GM12878 (cell line): ENCODE measurements at regions not wholly inside any gene's neighbourhood (a gene's known extent, or its start where the extent isn't known, plus 50 kb on each side); places are given as distances from the start of the nearest gene placed in this dataset.

Experiments used
- ATAC-seq: fragments of 200-7000 bp; cut with Tn5 transposase; 3 replicates; pipeline ENCODE4 v1.9.1; 2020; ENCODE audit warnings: mild to moderate bottlenecking, moderate library complexity
- BruUV-seq: library from RNA; stranded (reverse); fragments of 400-500 nt; replicated peaks from 2 replicates; lab custom pipeline; 2021; lab: Mats Ljungman, UMichigan
- CTCF ChIA-PET: fragments of 300-600 bp; sonication (Branson Sonifier 250); formaldehyde crosslinking; extraction: SDS; loops from one replicate; lab custom pipeline; 2021; ENCODE audit warnings: inconsistent platforms; lab: Yijun Ruan, JAX
- POLR2A ChIA-PET: fragments of 350-600 bp; formaldehyde crosslinking; extraction: SDS; loops from one replicate; lab custom pipeline; 2021; ENCODE audit warnings: inconsistent platforms; lab: Charles Lee
- RAD21 ChIA-PET: fragments of 300-600 bp; sonication (Branson Sonifier 250); formaldehyde crosslinking; loops from one replicate; lab custom pipeline; 2023; ENCODE audit warnings: antibody characterized with exemption; ENCODE audit not compliant: unreplicated experiment; lab: Charles Lee
- SMC1A ChIA-PET: fragments of 300-600 bp; sonication (Branson Sonifier 250); formaldehyde crosslinking; loops from one replicate; lab custom pipeline; 2023; ENCODE audit not compliant: unreplicated experiment, uncharacterized antibody; lab: Charles Lee
- DNase-seq: peaks from one replicate; pipeline ENCODE4 v3.0.0-alpha.2; 2011; ENCODE audit warnings: low read depth, low spot score
- FAIRE-seq: peaks from 3 replicates; lab custom pipeline; 2011; peaks lifted over from hg19 to GRCh38; lab: Jason Lieb, UNC
- H2AFZ ChIP-seq: 2 replicates; pipeline ENCODE4 v1.6.0; 2011; ENCODE audit warnings: low read depth, low read length, control low read depth; ENCODE audit not compliant: control insufficient read depth
- H3K27ac ChIP-seq: 2 replicates; pipeline ENCODE4 v1.5.1; 2011; ENCODE audit warnings: control low read depth; ENCODE audit not compliant: control insufficient read depth, insufficient read depth
- H3K27me3 ChIP-seq, 2 experiments: replicated peaks in 1 of 2; 2 replicates each; pipeline versions ENCODE4 v1.6.0 to v1.6.1; 2011; ENCODE audit warnings: low read length in 1 of 2; ENCODE audit not compliant: control insufficient read depth in 2 of 2, insufficient read depth in 2 of 2
- H3K36me3 ChIP-seq, 2 experiments: 2 replicates each; pipeline ENCODE4 v1.5.1; 2011; ENCODE audit warnings: low read length in 1 of 2; ENCODE audit not compliant: control insufficient read depth in 2 of 2, insufficient read depth in 2 of 2
- H3K4me1 ChIP-seq: 2 replicates; pipeline ENCODE4 v1.6.1; 2011; ENCODE audit warnings: mild to moderate bottlenecking, low read length, moderate library complexity, mixed read lengths; ENCODE audit not compliant: control insufficient read depth, insufficient read depth
- H3K4me2 ChIP-seq: 2 replicates; pipeline ENCODE4 v1.6.0; 2011; ENCODE audit warnings: control low read depth; ENCODE audit not compliant: control insufficient read depth, insufficient read depth
- H3K4me3 ChIP-seq: fragments of 200-600 bp; sonication (generic); 2 replicates; pipeline ENCODE4 v1.5.1; 2016
- H3K79me2 ChIP-seq: 2 replicates; pipeline ENCODE4 v1.6.0; 2011; ENCODE audit warnings: low read length; ENCODE audit not compliant: control insufficient read depth, insufficient read depth
- H3K9ac ChIP-seq: 2 replicates; pipeline ENCODE4 v1.8.0; 2011; ENCODE audit warnings: low read length, control low read depth, mixed read lengths; ENCODE audit not compliant: control insufficient read depth, insufficient read depth
- H3K9me3 ChIP-seq: replicated peaks from 3 replicates; pipeline ENCODE4 v1.5.1; 2011; ENCODE audit warnings: mild to moderate bottlenecking, low read length; ENCODE audit not compliant: control insufficient read depth, insufficient read depth
- H4K20me1 ChIP-seq: 2 replicates; pipeline ENCODE4 v1.6.0; 2011; ENCODE audit not compliant: control insufficient read depth, insufficient read depth
- ATF2 ChIP-seq: IDR thresholded peaks from 2 replicates; pipeline ENCODE4 v1.6.1; 2012; ENCODE audit warnings: low read length, inconsistent platforms
- BCLAF1 ChIP-seq: fragments of 450-650 bp; IDR thresholded peaks from 2 replicates; pipeline ENCODE4 v1.6.1; 2017; ENCODE audit warnings: antibody characterized with exemption, mild to moderate bottlenecking, moderate library complexity
- DPF2 ChIP-seq: fragments of 450-650 bp; IDR thresholded peaks from 2 replicates; pipeline ENCODE4 v1.6.1; 2017; ENCODE audit warnings: mild to moderate bottlenecking
- SP1 ChIP-seq: IDR thresholded peaks from one replicate; pipeline ENCODE4 v1.6.1; 2011; ENCODE audit warnings: low read depth, low read length
- ZNF622 ChIP-seq: fragments of 450-650 bp; IDR thresholded peaks from 2 replicates; pipeline ENCODE4 v1.6.1; 2017; ENCODE audit warnings: mild to moderate bottlenecking, inconsistent platforms
- WGBS: methylation state at CpG from one replicate; pipeline ENCODE4 v1.1.6; 2016; ENCODE audit warnings: low lambda C conversion rate; ENCODE audit not compliant: insufficient replicate concordance, insufficient coverage; ENCODE audit errors: missing lambda C conversion rate; 5-methylcytosine and 5-hydroxymethylcytosine counted together
- in situ Hi-C: fragments of 300-500 bp; cut with MboI; formaldehyde crosslinking; loops from 9 replicates; pipeline ENCODE4 v1.14.3; 2018; ENCODE audit warnings: mixed read lengths
- intact Hi-C: fragments of 100-400 bp; cut with micrococcal nuclease; formaldehyde crosslinking; loops from one replicate; pipeline ENCODE4 v1.14.2; 2022; ENCODE audit not compliant: unreplicated experiment

GRCh38 chr17:77487677-77488530 lies 347.1 kb downstream of the SEC14L1 start (continued):
- TF ChIP-seq ATF2 (no peak), BCLAF1 (no peak), SP1 (no peak), ZNF622 (no peak)

GRCh38 chr17:77488531-77489238 lies 347.9 kb downstream of the SEC14L1 start:
- TF ChIP-seq DPF2: no peak
- H3K4me3 ChIP-seq: no peak overlapping the region
- peaks cover 12% of the 10 kb centered on the region for H3K4me1 ChIP-seq
- peaks cover 13% of the 10 kb centered on the region for H3K79me2 ChIP-seq
- peaks cover 23 to 72% of the 10 kb centered on the region in 2 experiments; a peak in 3 of 4 replicates for H3K36me3 ChIP-seq
- no peak overlapping the region for H2AFZ ChIP-seq
- ChIA-PET CTCF (interaction anchor here (1.3 kb wide), 1 partner anchor 85 kb away, joined by 3 read pairs; no protein-coding TSS in a partner anchor), SMC1A (no interaction called here), POLR2A (no interaction called here), RAD21 (no interaction called here)
- H3K4me2 ChIP-seq: no peak overlapping the region
- H3K27ac ChIP-seq: no peak overlapping the region
- H3K9ac ChIP-seq: no peak overlapping the region
- ATAC-seq (no peak), FAIRE-seq (no peak), DNase-seq (no peak)
- intact Hi-C loops (no loop called here), in situ Hi-C loops (no loop called here)
- H3K9me3 ChIP-seq: no peaks in the 10 kb centered on the region; the same call in 2 of the 3 replicates
- no peaks in the 10 kb centered on the region; the same call in 1 of the 2 replicates for H4K20me1 ChIP-seq
- BruUV-seq: no TSS peak
- 84% methylated on average over 25 of the region's 25 CpGs for WGBS
- H3K27me3 ChIP-seq: no peaks in the 10 kb centered on the region
